DMS53 treated with DMSO at 0.1 percent for 48 hours (cell line): ENCODE measurements at regions not wholly inside any gene's neighbourhood (a gene's known extent, or its start where the extent isn't known, plus 50 kb on each side); places are given as distances from the start of the nearest gene placed in this dataset.

ENCODE experiments used
- DNase-seq: peaks from one replicate; lab custom pipeline; 2025; ENCODE audit not compliant: unreplicated experiment; lab: John Stamatoyannopoulos, UW

- no peak for DNase-seq
Measured at GRCh38 chr4:65868096-65868824, 198.0 kb upstream of the EPHA5 start.

GRCh38 chr4:65865489-65865888 is 195.2 kb upstream of the EPHA5 start:
- DNase-seq = peak; percentile 7

GRCh38 chr4:65861993-65862392 is 191.7 kb upstream of the EPHA5 start:
- DNase-seq = no peak

- no peak for DNase-seq
Measured at GRCh38 chr4:65845199-65845773, 175.0 kb upstream of the EPHA5 start.

- DNase-seq = no peak
Measured at GRCh38 chr4:65839164-65839931, 169.1 kb upstream of the EPHA5 start.

GRCh38 chr4:65834707-65835106 is 164.4 kb upstream of the EPHA5 start:
- no peak for DNase-seq

- no peak for DNase-seq
Measured at GRCh38 chr4:65831828-65832227, 161.5 kb upstream of the EPHA5 start.

- DNase-seq = no peak
Measured at GRCh38 chr4:65825116-65825753, 154.9 kb upstream of the EPHA5 start.

- no peak for DNase-seq
Measured at GRCh38 chr4:65819192-65819591, 148.9 kb upstream of the EPHA5 start.

- no peak for DNase-seq
Measured at GRCh38 chr4:65805936-65806335, 135.6 kb upstream of the EPHA5 start.

GRCh38 chr4:65799513-65799912 is 129.2 kb upstream of the EPHA5 start:
- no peak for DNase-seq

GRCh38 chr4:65798498-65799127 is 128.3 kb upstream of the EPHA5 start:
- DNase-seq = peak; percentile 54

GRCh38 chr4:65791812-65792308 is 121.6 kb upstream of the EPHA5 start:
- DNase-seq = peak; percentile 29

- DNase-seq = no peak
Measured at GRCh38 chr4:65791111-65791811, 121.0 kb upstream of the EPHA5 start.

- DNase-seq = no peak
Measured at GRCh38 chr4:65789805-65790204, 119.5 kb upstream of the EPHA5 start.

- DNase-seq = no peak
Measured at GRCh38 chr4:65789341-65789740, 119.1 kb upstream of the EPHA5 start.

GRCh38 chr4:65777270-65777669 is 107.0 kb upstream of the EPHA5 start:
- no peak for DNase-seq

GRCh38 chr4:65773636-65774035 is 103.3 kb upstream of the EPHA5 start:
- no peak for DNase-seq

GRCh38 chr4:65747386-65747785 is 77.1 kb upstream of the EPHA5 start:
- no peak for DNase-seq

GRCh38 chr4:65738134-65738533 is 67.8 kb upstream of the EPHA5 start:
- DNase-seq = no peak
